ENCODE measurements at regions not wholly inside any gene's neighbourhood (a gene's known extent, or its start where the extent isn't known, plus 50 kb on each side); places are given as distances from the start of the nearest gene placed in this dataset.
"Not testable (repeated sequence)": the region's sequence is repeated elsewhere in the genome, so short reads cannot be mapped to it uniquely, and the experiment has no call there.

GRCh38 chr7:101679653-101680173 is 50.6 kb upstream of the MYL10 start:
- H3K9me3 ChIP-seq (ENCODE audit: low read length): not testable (repeated sequence)

GRCh38 chr7:101680406-101681145 is 51.5 kb upstream of the MYL10 start:
- TF ChIP-seq EZH2 (IDR thresholded peaks at IDR 0.05; ENCODE audit: borderline replicate concordance, low read length): no peak
- no peak for TF ChIP-seq CTCF (IDR thresholded peaks at IDR 0.05; ENCODE audit: low read length)
- Histone ChIP-seq H3K27ac (ENCODE audit: low read depth, low read length, poor library complexity, severe bottlenecking) (no peak overlapping the region), H3K9me3 (ENCODE audit: low read length) (no peaks in the 10 kb centered on the region), H3K9me2 (ENCODE audit: low read depth, low read length) (no peaks in the 10 kb centered on the region), H3F3A (ENCODE audit: insufficient read depth, low read length) (no peaks in the 10 kb centered on the region), H3K9ac (ENCODE audit: low read length) (no peak overlapping the region), H2AFZ (ENCODE audit: low read length) (no peak overlapping the region), H3K4me1 (ENCODE audit: insufficient read depth, low read length, severe bottlenecking) (peaks cover 11% of the 10 kb centered on the region), H3K79me2 (ENCODE audit: insufficient read depth, low read length) (no peaks in the 10 kb centered on the region), H3K27me3 (ENCODE audit: insufficient read depth, low read length) (peaks cover 10% of the 10 kb centered on the region; the same call in 1 of the 2 replicates), H4K20me1 (ENCODE audit: insufficient read depth, low read length) (no peaks in the 10 kb centered on the region), H3K4me3 (ENCODE audit: low read depth, low read length, poor library complexity, severe bottlenecking) (no peak overlapping the region), H3K4me2 (ENCODE audit: low read length) (no peak overlapping the region), H3K36me3 (ENCODE audit: insufficient read depth, low read length) (no peaks in the 10 kb centered on the region)

More at GRCh38 chr7:101679653-101680173, 50.6 kb upstream of the MYL10 start:
- not testable (repeated sequence) for H3K4me3 ChIP-seq (ENCODE audit: low read depth, low read length, poor library complexity, severe bottlenecking); H3K27ac ChIP-seq (ENCODE audit: low read depth, low read length, poor library complexity, severe bottlenecking); H3K27me3 ChIP-seq (ENCODE audit: insufficient read depth, low read length); H4K20me1 ChIP-seq (ENCODE audit: insufficient read depth, low read length); H3K36me3 ChIP-seq (ENCODE audit: insufficient read depth, low read length); H3F3A ChIP-seq (ENCODE audit: insufficient read depth, low read length); H2AFZ ChIP-seq (ENCODE audit: low read length); H3K9me2 ChIP-seq (ENCODE audit: low read depth, low read length); H3K9ac ChIP-seq (ENCODE audit: low read length); H3K79me2 ChIP-seq (ENCODE audit: insufficient read depth, low read length); H3K4me1 ChIP-seq (ENCODE audit: insufficient read depth, low read length, severe bottlenecking); H3K4me2 ChIP-seq (ENCODE audit: low read length)

GRCh38 chr7:101681170-101682007 is 52.3 kb upstream of the MYL10 start:
- H3K9ac ChIP-seq (ENCODE audit: low read length): no peak overlapping the region
- H3K9me2 ChIP-seq (ENCODE audit: low read depth, low read length): no peaks in the 10 kb centered on the region
- no peak overlapping the region for H3K27ac ChIP-seq (ENCODE audit: low read depth, low read length, poor library complexity, severe bottlenecking)
- peaks cover 10% of the 10 kb centered on the region; the same call in 1 of the 2 replicates for H3K27me3 ChIP-seq (ENCODE audit: insufficient read depth, low read length)
- no peak overlapping the region for H3K4me3 ChIP-seq (ENCODE audit: low read depth, low read length, poor library complexity, severe bottlenecking)
- TF ChIP-seq CTCF (IDR thresholded peaks at IDR 0.05; ENCODE audit: low read length) (no peak), EZH2 (IDR thresholded peaks at IDR 0.05; ENCODE audit: borderline replicate concordance, low read length) (no peak)
- no peak overlapping the region for H2AFZ ChIP-seq (ENCODE audit: low read length)
- no peaks in the 10 kb centered on the region for H3F3A ChIP-seq (ENCODE audit: insufficient read depth, low read length)
- H3K4me2 ChIP-seq (ENCODE audit: low read length): no peak overlapping the region
- H3K4me1 ChIP-seq (ENCODE audit: insufficient read depth, low read length, severe bottlenecking): peaks cover 11% of the 10 kb centered on the region
- no peaks in the 10 kb centered on the region for H3K36me3 ChIP-seq (ENCODE audit: insufficient read depth, low read length)
- no peaks in the 10 kb centered on the region for H3K79me2 ChIP-seq (ENCODE audit: insufficient read depth, low read length)
- H4K20me1 ChIP-seq (ENCODE audit: insufficient read depth, low read length): no peaks in the 10 kb centered on the region
- no peaks in the 10 kb centered on the region for H3K9me3 ChIP-seq (ENCODE audit: low read length)

All from OCI-LY1 (cell line).